ENCODE measurements at regions not wholly inside any gene's neighbourhood (a gene's known extent, or its start where the extent isn't known, plus 50 kb on each side); places are given as distances from the start of the nearest gene placed in this dataset.

DNA sequence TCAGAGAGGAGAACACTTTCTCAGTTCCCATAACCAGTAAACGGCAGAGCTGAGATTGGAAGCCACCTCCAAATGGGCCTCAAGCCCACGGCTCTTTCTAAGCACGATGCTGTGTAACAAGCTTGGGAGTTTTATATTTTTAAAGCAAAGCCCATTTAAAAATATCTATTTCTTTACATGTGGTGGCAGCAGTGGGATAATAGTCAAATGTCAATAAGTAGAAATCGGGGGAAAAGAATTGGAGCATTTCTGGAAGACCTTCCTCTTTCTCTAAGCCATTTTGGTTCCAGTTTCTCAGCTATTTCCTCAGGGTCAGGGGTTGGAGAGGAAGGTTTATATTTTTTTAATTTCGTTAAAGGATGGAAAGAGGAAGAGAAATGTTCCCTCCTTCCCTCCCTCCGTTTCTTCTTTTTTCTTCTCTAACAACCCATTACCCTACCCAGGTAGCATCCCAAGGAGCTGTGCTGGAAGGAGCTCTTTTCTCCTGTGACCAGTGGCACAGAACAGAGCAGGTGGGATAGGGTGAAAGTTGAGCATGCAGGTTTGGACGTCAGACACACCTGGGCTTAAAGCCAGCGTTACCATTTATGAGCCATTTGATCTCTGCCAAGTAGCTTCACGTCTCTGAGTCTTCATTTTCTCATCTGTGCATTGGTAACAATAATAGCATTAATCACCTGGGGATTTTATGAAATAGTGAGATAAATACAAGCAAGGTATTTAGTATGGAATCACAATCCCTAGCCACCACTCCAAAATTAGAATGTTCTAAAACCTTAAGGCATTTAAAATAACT lies 515.7 kb downstream of the RPS24 start:
- no peak for DNase-seq

DNA sequence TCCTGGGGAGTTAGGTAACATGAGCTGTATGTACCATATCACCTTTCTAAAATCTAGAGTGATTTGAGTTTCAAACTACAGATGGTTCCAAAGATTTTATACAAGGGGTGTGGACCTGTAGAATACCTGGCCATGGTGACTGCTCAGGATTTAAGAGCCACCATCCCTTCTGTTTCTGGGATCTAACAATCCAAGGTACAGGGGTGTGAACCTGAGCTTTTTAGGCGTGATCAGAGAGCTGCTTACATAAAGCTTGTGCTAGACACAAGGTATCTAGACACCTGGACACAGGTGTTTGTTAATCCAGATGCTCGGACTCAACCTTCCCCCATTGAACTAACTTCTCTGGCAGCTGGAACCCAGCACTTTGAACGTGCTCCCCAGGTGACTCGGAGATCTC lies 516.4 kb downstream of the RPS24 start:
- DNase-seq, result no peak

DNA sequence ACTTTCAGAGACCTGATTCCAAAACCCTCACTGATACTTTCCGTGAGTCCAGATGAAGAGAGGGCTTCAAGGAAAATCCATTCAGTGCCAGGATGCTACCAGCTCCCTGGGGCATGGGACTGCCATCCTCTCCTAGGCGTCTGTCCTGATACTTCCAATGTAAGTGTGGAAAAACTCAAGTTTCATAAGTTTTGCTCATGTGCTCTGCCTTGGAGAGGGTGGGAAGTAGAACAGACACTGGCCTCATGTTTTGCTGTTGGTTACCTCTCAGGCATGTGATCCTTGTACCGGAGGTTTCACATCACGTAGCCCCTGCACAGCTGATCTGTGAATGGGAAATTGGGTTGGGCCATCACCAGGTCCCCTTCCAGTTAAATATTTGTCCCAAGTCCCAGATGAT lies 517.1 kb downstream of the RPS24 start:
- no peak for DNase-seq

DNA sequence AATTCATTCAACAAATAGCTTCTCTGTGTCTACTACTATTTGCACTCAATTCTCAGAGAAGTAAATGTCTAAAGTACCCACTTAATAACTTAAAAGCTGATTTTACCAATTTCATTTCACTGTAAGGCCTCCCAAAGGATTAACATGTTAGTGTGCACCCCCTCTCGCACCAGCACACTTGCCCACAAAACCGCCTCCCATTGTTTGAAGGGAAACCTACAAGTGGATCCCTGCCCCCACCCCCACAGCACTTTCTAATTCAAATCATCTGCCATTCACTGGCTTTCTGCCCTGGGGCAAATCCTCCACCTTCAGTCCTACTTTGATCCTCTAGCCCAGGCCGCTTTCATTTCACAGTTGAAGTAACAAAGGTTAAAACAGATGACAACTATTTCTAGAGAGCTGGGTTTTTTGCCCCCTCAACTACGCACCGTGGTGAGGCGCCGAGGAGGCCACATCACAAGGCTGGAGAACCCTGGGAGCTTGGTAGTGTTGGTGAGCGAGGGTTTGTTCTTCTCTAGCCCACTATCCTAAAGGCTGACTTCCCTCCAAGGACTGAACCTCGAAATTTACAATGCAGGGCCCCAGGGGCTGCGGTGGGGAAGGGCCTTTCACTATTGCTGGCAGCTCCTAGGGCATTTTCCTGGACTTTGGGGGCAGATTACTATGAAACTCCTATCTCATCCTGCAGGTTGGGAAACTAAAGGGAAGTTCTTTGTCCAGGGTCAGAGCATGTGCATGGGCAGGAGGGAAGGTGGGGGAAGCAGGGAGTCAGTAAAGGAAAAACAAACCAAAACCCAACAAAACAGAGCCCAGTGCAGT lies 517.4 kb upstream of the ZMIZ1 start:
- DNase-seq, result no peak

DNA sequence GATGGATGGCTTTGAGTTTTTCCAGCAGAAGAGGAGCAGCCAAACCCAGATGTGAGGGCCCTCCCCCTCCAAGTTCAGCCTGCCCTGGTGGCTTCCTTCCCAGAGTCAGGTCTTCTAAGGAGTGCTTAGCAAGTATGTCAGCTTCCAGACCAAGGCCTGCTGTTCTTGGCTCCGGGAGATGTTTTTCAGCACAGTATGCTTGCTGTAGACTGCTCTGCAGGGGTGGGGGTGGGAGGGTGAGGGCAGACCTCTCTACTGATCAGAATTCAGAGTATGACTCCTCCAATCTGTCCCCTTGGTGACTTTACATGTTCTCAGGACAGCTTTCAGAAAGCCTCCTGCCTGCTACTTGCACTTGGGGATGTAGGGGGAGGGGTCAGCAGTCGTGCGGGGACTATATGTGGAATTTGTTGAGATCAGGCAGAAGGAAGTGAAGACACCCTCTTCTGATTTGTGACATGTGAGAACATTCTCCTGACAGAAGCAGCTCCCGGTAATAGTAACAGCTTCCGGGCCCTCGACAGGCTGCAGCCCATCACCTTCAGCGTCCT lies 516.4 kb upstream of the ZMIZ1 start:
- DNase-seq, result peak; percentile 85

DNA sequence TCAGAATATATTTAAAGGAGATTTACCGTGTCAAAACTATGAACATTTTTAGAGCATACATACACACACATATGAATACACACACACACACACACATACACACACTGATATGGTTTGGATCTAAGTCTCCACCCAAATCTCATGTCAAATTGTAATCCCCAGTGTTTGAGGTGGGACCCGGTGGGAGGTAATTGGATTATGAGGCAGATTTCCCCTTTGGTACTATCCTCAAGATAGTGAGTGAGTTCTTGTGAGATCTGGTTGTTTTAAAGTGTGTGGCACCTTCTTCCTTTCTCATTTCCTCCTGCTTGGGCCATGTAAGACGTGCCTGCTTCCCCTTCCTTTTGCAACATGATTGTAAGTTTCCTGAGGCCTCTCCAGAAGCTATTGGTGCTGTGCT lies 515.0 kb upstream of the ZMIZ1 start:
- DNase-seq, result no peak

DNA sequence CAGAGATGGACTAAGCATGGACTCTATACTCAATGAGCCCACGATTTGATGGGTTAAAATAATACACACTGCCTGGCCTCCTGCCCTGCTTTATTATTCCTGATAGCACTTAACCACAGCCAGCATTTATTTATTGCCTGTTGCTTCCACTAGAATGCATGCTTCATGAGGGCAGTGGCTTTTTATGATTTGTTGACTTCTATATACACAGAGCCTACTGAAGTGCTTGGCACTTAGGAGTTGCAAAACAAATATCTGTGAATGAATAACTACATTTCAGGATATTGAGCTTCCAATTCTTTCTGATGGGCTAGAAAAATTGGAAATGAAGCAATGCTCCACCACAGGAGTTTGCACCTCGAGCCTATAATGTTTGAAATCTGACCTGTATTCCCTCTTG lies 513.6 kb upstream of the ZMIZ1 start:
- DNase-seq, result no peak

DNA sequence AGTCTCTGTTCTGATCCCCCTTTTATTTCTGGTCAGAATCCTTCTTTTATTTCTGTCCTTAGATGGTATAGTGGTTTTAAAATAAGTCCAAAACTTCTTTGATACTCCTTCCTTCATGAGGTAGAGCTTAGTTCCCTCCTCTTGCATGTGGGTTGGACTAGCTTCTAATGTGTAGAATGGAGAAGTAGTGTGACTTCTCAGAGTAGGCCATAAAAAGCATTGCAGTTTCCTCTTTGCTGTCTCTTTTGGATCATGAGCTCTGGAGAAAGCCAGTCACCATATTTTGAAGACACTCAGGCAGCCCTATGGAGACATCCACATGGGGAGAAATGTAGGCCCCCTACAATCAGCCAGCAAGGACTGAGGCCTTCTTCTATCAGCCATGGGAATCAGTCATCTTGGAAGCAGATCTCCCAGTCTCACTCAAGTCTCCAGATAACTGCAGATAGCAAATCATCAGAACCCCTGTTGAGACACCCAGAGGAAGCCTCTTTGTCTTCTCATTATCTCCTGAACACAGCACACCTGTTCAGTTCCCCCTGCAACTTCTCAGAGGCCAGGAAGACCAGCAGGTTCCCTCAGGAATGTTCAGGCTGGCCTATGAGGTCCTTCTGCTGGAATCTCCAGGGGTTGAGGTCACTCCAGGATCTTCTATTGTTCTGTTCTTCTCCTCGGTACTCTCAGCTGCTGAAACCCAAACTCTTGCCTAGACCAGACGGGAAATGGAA lies 511.9 kb upstream of the ZMIZ1 start:
- DNase-seq, result no peak

DNA sequence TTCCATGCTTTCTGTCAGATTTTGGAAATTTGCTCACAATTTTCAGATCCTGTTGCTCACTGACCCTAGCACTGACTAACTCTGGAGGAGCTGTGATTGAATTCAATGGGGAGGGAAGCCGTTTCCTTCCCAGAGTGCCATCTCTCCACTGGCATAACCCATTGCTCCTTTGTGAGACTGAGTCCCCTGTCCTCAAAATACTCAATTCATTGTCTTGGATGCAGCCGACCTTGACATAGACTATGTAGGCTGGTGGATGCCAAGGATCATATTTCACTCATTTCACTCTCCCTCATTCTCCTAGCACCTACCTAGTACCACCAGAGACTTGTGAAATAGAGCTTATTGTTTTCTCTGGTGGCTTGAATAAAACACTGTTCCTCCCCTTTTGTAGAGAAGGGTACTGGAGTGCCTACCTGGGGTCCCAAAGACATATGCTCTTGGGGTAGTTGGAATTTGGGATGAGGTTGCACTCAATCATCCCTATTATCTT lies 511.3 kb upstream of the ZMIZ1 start:
- DNase-seq, result no peak

DNA sequence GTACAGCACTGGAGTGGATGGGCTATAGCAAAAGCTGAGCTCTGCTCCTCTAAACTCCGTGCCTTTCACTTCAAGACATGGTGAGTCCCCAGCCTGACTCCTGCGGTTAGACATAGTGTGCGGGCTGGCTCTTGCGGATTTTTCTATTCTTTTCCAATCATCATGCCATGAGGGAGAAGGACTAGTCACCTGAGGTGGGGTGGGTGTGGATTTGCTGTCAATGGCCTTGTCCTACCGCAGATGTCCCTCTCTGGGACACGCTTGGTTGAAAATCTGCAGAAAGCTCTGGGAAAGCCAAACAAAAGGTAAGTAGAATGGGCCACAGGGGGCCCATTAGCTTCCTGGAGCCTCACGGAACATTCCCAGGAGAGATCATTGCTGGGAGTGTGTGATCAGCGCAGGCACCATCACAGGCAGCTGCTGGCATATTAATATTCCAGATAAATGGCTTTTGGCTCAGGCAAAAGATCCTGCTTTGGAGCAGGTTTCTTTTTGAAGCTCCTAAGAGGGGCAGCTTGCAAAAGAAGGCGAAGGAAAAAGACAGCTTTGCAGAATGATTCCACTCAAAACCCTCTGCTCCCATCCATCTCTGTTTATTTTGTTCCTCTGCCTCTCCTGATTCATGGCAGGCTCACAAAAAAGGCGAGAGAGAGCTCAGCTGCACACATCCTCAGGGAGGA lies 509.0 kb upstream of the ZMIZ1 start:
- DNase-seq, result no peak

DNA sequence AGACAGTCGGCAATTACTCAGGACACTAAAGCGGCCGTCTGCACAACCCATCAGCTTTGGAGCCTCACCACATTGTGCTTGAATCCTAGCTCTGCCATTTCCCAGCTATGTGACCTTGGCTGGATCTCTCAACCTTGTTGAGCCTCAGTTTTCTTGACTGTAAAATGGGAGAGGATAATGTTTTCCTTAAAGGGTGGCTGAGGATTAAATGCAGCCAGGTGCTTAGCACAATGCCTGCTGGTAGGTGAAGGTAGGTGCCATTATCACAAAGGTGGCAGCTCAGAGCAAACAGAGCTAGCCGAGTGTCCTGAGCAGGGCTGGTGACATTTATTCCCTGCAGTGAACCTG lies 508.5 kb upstream of the ZMIZ1 start:
- no peak for DNase-seq

DNA sequence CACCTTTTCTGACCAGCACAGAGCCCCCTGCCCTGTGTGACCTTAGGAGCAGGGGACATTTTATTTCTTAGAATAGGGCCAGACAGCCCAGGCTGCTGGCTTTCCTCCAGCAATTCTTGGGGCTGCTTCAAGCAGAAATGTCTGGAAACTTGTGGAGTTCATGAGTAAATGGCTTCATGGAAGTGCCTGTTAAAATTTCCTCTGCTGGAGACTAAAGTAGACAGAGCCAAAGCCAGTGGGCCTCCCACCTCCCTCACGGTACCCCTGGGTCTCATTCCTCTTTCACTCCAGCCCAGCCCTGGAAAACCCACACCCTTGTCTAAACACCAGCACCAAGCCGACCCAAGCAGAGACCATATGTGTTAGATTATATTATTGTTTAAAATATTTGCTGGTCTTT lies 505.5 kb upstream of the ZMIZ1 start:
- peak; percentile 72 for DNase-seq

DNA sequence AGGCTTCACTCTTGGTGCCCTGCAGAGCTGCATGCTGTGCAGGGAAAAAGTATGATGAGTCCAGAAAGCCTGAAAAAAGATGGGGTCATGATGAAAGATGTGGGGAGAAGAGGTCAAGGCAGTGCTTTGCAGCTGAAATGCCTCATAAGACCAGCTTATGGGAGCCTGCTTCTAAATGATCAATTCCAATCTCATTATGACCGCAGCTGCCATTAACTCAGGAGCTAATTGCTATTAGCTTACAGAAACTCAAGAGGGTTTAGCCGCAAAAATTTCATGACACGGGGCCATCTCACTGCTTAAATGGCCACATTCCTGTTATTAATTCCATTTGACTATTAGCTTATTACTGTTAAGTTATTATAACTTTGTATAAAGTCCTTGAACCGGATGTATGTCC lies 502.9 kb upstream of the ZMIZ1 start:
- peak; percentile 18 for DNase-seq

DNA sequence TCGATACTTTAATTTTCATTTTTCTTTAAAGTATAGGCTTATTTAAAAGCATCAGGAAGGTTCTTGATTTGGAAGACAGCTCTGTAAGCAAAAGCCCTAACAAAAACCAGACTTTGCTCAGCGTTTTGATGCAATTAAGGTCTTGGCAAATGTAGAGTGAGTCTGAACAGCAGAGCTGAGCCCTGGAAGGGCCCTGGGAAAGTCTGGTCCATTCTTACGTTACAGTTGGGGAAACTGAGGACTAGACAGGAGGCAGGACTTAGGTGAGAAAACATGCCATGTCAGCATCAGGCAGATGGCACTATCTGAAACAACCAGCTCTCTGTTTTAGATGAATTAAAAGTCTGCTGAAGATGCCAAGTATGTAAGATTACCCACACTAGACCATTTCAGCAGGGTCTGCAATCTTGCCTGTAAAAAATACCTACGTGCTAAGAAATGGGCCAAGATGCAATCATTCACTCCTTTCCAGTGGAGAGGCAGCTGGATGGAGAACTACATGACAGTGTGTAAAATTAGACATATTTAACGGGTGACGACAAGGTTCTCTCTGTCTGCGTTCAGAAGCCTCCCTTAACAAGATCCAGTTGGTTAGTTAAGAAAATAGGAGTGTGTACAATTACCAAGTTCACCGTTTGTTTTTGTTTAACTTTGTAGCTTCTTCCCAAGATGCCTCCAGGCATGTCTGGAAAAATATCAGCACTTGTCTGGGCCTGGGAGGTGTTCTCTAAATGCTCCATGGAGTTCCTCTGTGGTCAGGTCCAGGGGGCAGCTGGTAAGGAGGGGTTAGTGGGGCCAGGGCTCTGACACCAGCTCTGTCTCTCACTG lies 502.3 kb upstream of the ZMIZ1 start:
- peak; percentile 42 for DNase-seq

DNA sequence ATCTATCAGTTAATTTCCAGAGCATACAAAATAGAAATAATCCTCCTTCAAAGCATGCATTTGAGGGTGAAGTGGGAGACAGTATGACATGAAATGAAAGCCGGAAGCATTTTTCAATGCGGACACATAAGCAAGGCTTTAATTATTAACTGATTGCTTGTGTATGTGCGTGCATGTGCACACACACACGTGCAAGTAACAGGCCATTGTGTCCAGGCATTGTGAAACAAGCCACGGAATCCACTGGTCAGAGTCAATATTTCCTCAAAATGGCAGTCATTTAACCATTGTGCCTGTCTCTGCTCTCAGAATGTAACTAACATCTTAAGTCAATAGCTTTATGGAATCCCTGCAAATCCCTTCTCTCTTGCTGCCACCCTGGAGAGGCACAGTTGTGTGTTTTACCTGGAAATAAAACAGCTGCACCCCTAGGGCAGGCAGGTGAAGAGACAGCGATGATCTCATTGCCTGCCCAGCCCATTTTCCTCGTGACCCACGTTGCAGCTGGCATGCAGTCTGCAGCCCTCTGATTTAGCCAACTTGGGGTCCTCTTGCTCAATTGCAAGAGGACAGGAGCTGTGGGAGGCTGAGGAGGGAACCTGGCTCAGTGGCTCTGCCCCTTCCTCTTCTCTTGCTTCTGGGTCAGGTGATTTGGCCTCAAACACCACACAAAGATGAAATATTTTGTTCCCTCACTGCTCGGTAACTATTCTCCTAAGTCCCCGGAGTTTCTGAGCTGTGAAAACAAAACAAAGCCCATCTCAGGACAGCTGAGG lies 500.9 kb upstream of the ZMIZ1 start:
- peak; percentile 36 for DNase-seq

DNA sequence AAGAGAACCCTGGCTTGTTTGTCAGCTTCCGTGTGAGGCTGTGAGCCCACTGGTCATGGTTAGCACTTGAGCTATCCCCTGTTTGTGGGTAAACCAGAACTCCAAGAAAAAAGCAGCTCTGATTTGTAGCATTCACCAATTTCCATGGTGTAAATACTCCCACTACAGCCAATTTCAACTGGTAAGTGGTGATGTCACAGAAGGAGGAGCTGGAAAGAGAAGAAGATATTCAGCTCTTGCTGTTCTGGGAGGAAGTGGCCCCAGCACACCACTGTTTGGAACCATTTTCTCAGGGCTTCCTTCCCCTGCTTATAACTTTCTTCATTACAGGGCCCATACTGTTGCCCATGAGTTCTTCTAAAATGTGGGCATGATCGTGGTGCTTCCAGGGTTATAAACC lies 500.1 kb upstream of the ZMIZ1 start:
- no peak for DNase-seq

DNA sequence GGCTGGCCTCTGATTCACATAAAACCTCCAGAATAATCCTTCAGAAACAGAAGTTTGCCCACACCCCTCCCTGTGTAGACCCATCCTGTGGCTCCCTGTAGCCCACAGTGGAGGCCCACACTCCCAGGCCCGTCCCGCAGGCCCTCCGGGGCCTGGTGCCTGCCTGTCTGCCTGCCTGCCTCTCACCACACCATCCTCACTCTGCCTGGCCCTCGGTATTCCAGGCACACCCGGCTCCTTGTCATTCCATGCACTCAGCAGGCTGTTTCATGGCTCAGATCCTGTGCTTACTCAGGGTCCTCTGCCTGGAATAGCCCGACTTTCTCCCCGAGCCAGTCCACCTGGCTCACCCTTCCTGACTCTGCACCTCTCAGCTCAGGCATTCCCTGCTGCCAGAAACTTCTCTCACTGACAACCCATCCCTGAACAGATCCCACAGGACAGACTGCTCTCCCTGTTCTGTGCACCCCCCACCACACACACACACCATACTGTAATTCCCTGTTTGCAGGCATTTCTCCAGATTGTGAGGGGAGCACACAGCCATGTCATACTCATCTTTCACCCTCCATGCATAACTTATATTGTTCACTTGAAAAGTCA lies 498.0 kb upstream of the ZMIZ1 start:
- peak; percentile 51 for DNase-seq

DNA sequence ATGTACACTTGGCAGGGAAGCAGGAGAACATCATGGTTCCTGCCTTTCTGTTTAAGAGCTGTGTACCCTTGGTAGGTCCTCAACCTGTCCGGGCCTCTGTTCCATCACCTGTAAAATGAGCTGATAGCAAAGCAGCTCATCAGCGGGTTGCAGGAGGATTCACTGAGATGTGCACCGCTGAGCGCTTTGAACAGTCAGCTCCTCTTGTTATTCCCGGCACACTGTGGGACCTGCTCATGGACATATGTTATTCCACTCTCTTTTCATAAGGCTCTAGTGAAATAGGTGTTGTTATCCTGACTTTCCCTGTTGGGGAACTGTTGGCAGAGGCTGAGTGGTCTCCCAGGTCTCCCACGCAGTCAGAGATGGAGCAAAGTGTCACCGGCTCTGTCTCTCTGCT lies 497.5 kb upstream of the ZMIZ1 start:
- peak; percentile 46 for DNase-seq

DNA sequence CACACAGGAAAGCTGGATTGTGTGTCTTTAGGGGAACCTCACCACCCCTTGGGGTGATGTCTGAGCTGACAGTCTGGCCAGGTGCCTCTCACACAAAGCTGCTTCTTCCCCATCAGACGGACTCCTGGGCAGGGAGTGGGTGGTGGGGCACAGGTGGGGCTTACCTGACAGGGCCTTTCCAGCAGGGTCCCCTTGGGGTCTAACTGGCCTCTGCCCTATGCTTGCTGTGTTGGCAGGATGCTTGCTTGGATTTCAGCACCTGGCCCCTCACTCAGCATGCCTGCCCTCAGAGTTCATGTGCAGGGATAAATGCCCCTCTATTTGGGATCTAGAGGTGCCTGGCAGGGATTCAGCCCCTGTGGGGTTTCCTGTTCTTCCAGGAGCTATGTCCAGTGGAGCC lies 496.9 kb upstream of the ZMIZ1 start:
- peak; percentile 37 for DNase-seq

DNA sequence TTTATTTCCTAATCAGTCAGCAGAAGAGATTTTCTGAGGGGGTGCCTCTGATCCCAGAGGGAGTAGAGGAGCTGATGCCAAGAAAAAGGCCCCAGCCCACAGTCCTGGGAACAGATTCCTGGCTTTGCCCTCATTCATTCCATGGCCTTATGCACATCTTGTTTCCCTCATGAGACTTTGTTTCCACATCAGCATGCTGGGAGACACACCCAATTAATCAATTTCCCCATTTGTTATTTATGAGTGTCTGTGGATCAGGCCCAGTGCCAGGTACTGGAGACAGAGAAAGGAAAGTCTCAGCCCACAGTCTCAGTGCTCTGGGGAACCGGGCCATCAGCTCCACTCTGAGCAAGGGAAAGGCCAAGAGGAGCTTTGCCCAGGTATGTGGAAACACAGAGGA lies 496.2 kb upstream of the ZMIZ1 start:
- DNase-seq, result peak; percentile 40

DNA sequence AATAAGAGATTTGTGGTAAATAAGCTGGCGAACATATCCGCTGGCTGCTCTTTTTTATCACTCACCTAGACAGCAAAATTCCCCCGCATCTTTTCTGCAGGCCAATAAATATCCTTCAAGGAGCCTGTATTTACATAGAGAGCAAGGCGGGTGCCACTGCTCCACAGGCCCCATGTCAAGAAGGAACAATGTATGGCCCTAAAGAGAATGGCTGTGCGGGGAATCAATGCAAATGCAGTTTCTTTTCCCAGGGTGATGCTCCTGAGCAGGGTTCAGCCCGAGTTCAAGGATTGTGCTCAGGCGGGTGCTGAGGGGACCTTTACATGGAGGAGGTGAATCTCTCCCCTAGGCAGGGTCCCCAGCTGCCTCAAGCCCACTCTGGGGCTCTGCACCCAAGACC lies 494.2 kb upstream of the ZMIZ1 start:
- peak; percentile 19 for DNase-seq
